IMR-90 (cell line): ENCODE measurements at regions not wholly inside any gene's neighbourhood (a gene's known extent, or its start where the extent isn't known, plus 50 kb on each side); places are given as distances from the start of the nearest gene placed in this dataset.

ENCODE experiments used
- ATAC-seq: fragments of 200-7000 bp; cut with Tn5 transposase; 2 replicates; pipeline ENCODE4 v1.9.1; 2020; ENCODE audit warnings: low read depth, mild to moderate bottlenecking, moderate library complexity
- BruUV-seq: library from RNA; stranded (reverse); fragments of 400-500 nt; replicated peaks from 2 replicates; lab custom pipeline; 2021; lab: Mats Ljungman, UMichigan
- CTCF ChIA-PET: fragments of 300-600 bp; formaldehyde crosslinking; extraction: SDS; loops from one replicate; lab custom pipeline; 2021; ENCODE audit warnings: antibody characterized with exemption; lab: Yijun Ruan, JAX
- POLR2A ChIA-PET: fragments of 300-600 bp; sonication (Branson Sonifier 250); formaldehyde crosslinking; loops from one replicate; lab custom pipeline; 2022; ENCODE audit warnings: antibody characterized with exemption; ENCODE audit not compliant: unreplicated experiment; lab: Charles Lee
- DNase-seq: peaks from one replicate; pipeline ENCODE4 v3.0.0; 2013
- H2AFZ ChIP-seq: replicated peaks from 2 replicates; pipeline ENCODE3; 2013; ENCODE audit warnings: low read length, mild to moderate bottlenecking; ENCODE audit not compliant: poor library complexity
- H2AK5ac ChIP-seq: 2 replicates; pipeline ENCODE4 v1.6.1; 2013; ENCODE audit warnings: low read depth, low read length, inconsistent platforms
- H2AK9ac ChIP-seq: replicated peaks from 2 replicates; pipeline ENCODE3; 2013; ENCODE audit warnings: mild to moderate bottlenecking, low read depth, low read length, moderate library complexity; ENCODE audit not compliant: poor library complexity
- H2BK120ac ChIP-seq: 2 replicates; pipeline ENCODE4 v1.6.1; 2013; ENCODE audit warnings: low read depth, low read length, inconsistent platforms
- H2BK15ac ChIP-seq: 3 replicates; pipeline ENCODE4 v1.6.1; 2013; ENCODE audit warnings: low read depth, low read length, inconsistent platforms
- H2BK20ac ChIP-seq: 2 replicates; pipeline ENCODE4 v1.6.1; 2013; ENCODE audit warnings: low read depth, mild to moderate bottlenecking, inconsistent platforms, low read length, moderate library complexity
- H2BK5ac ChIP-seq: 2 replicates; pipeline ENCODE4 v1.6.1; 2013; ENCODE audit warnings: mild to moderate bottlenecking, low read depth, low read length, inconsistent platforms; ENCODE audit not compliant: poor library complexity, severe bottlenecking
- H3K14ac ChIP-seq: replicated peaks from 2 replicates; pipeline ENCODE4 v1.6.1; 2013; ENCODE audit warnings: low read depth, low read length, inconsistent platforms
- H3K18ac ChIP-seq: 2 replicates; pipeline ENCODE4 v1.6.1; 2013; ENCODE audit warnings: low read depth, low read length, control low read depth
- H3K23ac ChIP-seq: 2 replicates; pipeline ENCODE4 v1.6.1; 2013; ENCODE audit warnings: low read depth, low read length, inconsistent platforms
- H3K27ac ChIP-seq: 2 replicates; pipeline ENCODE4 v1.5.1; 2013; ENCODE audit warnings: mild to moderate bottlenecking, control low read depth, low read length; ENCODE audit not compliant: insufficient read depth
- H3K27me3 ChIP-seq: 2 replicates; pipeline ENCODE4 v1.6.1; 2013; ENCODE audit warnings: low read length; ENCODE audit not compliant: control insufficient read depth, insufficient read depth
- H3K36me3 ChIP-seq: 2 replicates; pipeline ENCODE4 v1.6.1; 2013; ENCODE audit warnings: low read length, mixed read lengths; ENCODE audit not compliant: control insufficient read depth, insufficient read depth
- H3K4ac ChIP-seq: 2 replicates; pipeline ENCODE4 v1.6.1; 2013; ENCODE audit warnings: low read depth, low read length, inconsistent platforms
- H3K4me1 ChIP-seq: 2 replicates; pipeline ENCODE4 v1.6.1; 2013; ENCODE audit warnings: low read length, mixed read lengths; ENCODE audit not compliant: control insufficient read depth, insufficient read depth
- H3K4me2 ChIP-seq: 2 replicates; pipeline ENCODE4 v1.6.1; 2013; ENCODE audit warnings: low read depth, mild to moderate bottlenecking, control low read depth, low read length, moderate library complexity
- H3K4me3 ChIP-seq: 2 replicates; pipeline ENCODE4 v1.5.1; 2013; ENCODE audit warnings: low read depth, mild to moderate bottlenecking, control low read depth, low read length, moderate library complexity; ENCODE audit not compliant: insufficient read depth
- H3K56ac ChIP-seq: 2 replicates; pipeline ENCODE4 v1.6.1; 2013; ENCODE audit warnings: low read length, inconsistent platforms; ENCODE audit not compliant: insufficient read depth; ENCODE audit errors: extremely low read depth
- H3K79me1 ChIP-seq, 2 experiments: 2 replicates each; pipeline ENCODE4 v1.6.1; 2013; ENCODE audit warnings: low read length in 2 of 2, inconsistent platforms in 1 of 2, low read depth in 1 of 2
- H3K9ac ChIP-seq: 2 replicates; pipeline ENCODE4 v1.6.1; 2013; ENCODE audit warnings: low read depth, low read length, control low read depth
- H3K9me1 ChIP-seq: 2 replicates; pipeline ENCODE4 v1.6.1; 2013; ENCODE audit warnings: low read length, inconsistent platforms; ENCODE audit not compliant: insufficient read depth
- H3K9me3 ChIP-seq: 2 replicates; pipeline ENCODE4 v1.6.1; 2013; ENCODE audit warnings: low read length; ENCODE audit not compliant: control insufficient read depth, insufficient read depth
- H4K20me1 ChIP-seq: 2 replicates; pipeline ENCODE4 v1.6.1; 2013; ENCODE audit warnings: low read length, inconsistent platforms; ENCODE audit not compliant: insufficient read depth
- H4K5ac ChIP-seq: 2 replicates; pipeline ENCODE4 v1.6.1; 2013; ENCODE audit warnings: mild to moderate bottlenecking, low read depth, low read length, control low read depth
- H4K8ac ChIP-seq, 2 experiments: 2 replicates each; pipeline ENCODE4 v1.6.1; 2013; ENCODE audit warnings: low read depth in 2 of 2, low read length in 2 of 2, control low read depth in 1 of 2, inconsistent platforms in 1 of 2
- H4K91ac ChIP-seq: 2 replicates; pipeline ENCODE4 v1.6.1; 2013; ENCODE audit warnings: low read depth, low read length, inconsistent platforms; ENCODE audit not compliant: insufficient read depth
- BHLHE40 ChIP-seq: fragments of 150-350 bp; IDR thresholded peaks from 2 replicates; pipeline ENCODE4 v1.6.1; 2016; ENCODE audit warnings: mild to moderate bottlenecking, low read depth, low read length
- CEBPB ChIP-seq: IDR thresholded peaks from 2 replicates; pipeline ENCODE4 v1.6.1; 2012; ENCODE audit warnings: low read depth, low read length, improper control_type of control experiment
- CHD1 ChIP-seq: IDR thresholded peaks from 2 replicates; pipeline ENCODE4 v1.6.1; 2012; ENCODE audit warnings: low read depth, low read length, improper control_type of control experiment
- ELK1 ChIP-seq: fragments of 150-350 bp; IDR thresholded peaks from 2 replicates; pipeline ENCODE4 v1.6.1; 2016; ENCODE audit warnings: low read depth, mild to moderate bottlenecking, low read length, moderate library complexity, borderline replicate concordance
- FOS ChIP-seq: fragments of 150-350 bp; IDR thresholded peaks from 2 replicates; pipeline ENCODE4 v1.6.1; 2016; ENCODE audit warnings: low read depth, low read length
- MAFK ChIP-seq: IDR thresholded peaks from 2 replicates; pipeline ENCODE4 v1.6.1; 2012; ENCODE audit warnings: low read depth, low read length, improper control_type of control experiment
- MAZ ChIP-seq: IDR thresholded peaks from 2 replicates; pipeline ENCODE4 v1.6.1; 2012; ENCODE audit warnings: low read depth, mild to moderate bottlenecking, low read length, improper control_type of control experiment, moderate library complexity, borderline replicate concordance
- MXI1 ChIP-seq: IDR thresholded peaks from 2 replicates; pipeline ENCODE4 v1.6.1; 2012; ENCODE audit warnings: low read depth, mild to moderate bottlenecking, low read length, moderate library complexity, borderline replicate concordance
- NFE2L2 ChIP-seq: fragments of 150-350 bp; IDR thresholded peaks from 2 replicates; pipeline ENCODE4 v1.6.1; 2016; ENCODE audit warnings: low read depth, mild to moderate bottlenecking, low read length
- POLR2A ChIP-seq: IDR thresholded peaks from 2 replicates; pipeline ENCODE4 v1.6.1; 2012; ENCODE audit warnings: mild to moderate bottlenecking, low read depth, low read length
- RAD21 ChIP-seq: IDR thresholded peaks from 2 replicates; pipeline ENCODE4 v1.6.1; 2012; ENCODE audit warnings: low read length, improper control_type of control experiment
- RCOR1 ChIP-seq: IDR thresholded peaks from 2 replicates; pipeline ENCODE4 v1.6.1; 2012; ENCODE audit warnings: mild to moderate bottlenecking, low read length, improper control_type of control experiment; ENCODE audit not compliant: insufficient replicate concordance
- RFX5 ChIP-seq: IDR thresholded peaks from 2 replicates; pipeline ENCODE4 v1.8.0; 2012; ENCODE audit warnings: low read depth, mild to moderate bottlenecking, low read length, moderate library complexity
- SMC3 ChIP-seq: fragments of 150-350 bp; IDR thresholded peaks from 2 replicates; pipeline ENCODE4 v1.6.1; 2016; ENCODE audit warnings: low read depth, mild to moderate bottlenecking, antibody characterized with exemption, low read length, moderate library complexity
- USF2 ChIP-seq: fragments of 150-350 bp; IDR thresholded peaks from 2 replicates; pipeline ENCODE4 v1.6.1; 2017; ENCODE audit warnings: mild to moderate bottlenecking, antibody characterized with exemption, low read length, low read depth
- WGBS, 2 experiments: methylation state at CpG; one replicate each; pipeline versions ENCODE4 v1.1.5 to v1.1.7; 2013; ENCODE audit warnings: missing lambda C conversion rate in 2 of 2; ENCODE audit not compliant: insufficient read length in 1 of 2; ENCODE audit errors: extremely low coverage in 2 of 2; 5-methylcytosine and 5-hydroxymethylcytosine counted together
- dilution Hi-C: fragments of 300-500 bp; cut with HindIII; formaldehyde crosslinking; loops from one replicate; pipeline ENCODE4 v1.14.3; 2018; ENCODE audit warnings: low sequenced_read_pairs; ENCODE audit not compliant: unreplicated experiment
- in situ Hi-C: fragments of 300-500 bp; cut with MboI; formaldehyde crosslinking; loops from 3 replicates; pipeline ENCODE4 v1.14.3; 2019; ENCODE audit warnings: low sequenced_read_pairs, inconsistent platforms, mixed read lengths
- intact Hi-C: fragments of 100-400 bp; cut with micrococcal nuclease; formaldehyde crosslinking; loops from 2 replicates; pipeline ENCODE4 v1.10.0; 2022
- TF ChIP-seq, protein P1 (sequence below): conservative IDR thresholded peaks from 2 replicates; pipeline ENCODE4 v1.5.1; 2012; ENCODE audit warnings: mild to moderate bottlenecking, low read depth, low read length, improper control_type of control experiment

GRCh38 chr14:90461425-90461824 is 64.6 kb downstream of the CALM1 start:
- no peak overlapping the region for H3K4me2 ChIP-seq
- H3K36me3 ChIP-seq = no peaks in the 10 kb centered on the region
- H3K4ac ChIP-seq = no peak overlapping the region
- ChIA-PET CTCF (no interaction called here), POLR2A (no interaction called here)
- no peaks in the 10 kb centered on the region for H4K20me1 ChIP-seq
- TF ChIP-seq MXI1 = no peak
- no peak for TF ChIP-seq ELK1
- TF ChIP-seq MAZ = no peak
- no peak for TF ChIP-seq RFX5
- no peak for TF ChIP-seq CHD1
- no peak for TF ChIP-seq SMC3
- no peak for TF ChIP-seq USF2
- TF ChIP-seq POLR2A = no peak
- no peak for TF ChIP-seq BHLHE40
- TF ChIP-seq MAFK = no peak
- TF ChIP-seq, protein P1, sequence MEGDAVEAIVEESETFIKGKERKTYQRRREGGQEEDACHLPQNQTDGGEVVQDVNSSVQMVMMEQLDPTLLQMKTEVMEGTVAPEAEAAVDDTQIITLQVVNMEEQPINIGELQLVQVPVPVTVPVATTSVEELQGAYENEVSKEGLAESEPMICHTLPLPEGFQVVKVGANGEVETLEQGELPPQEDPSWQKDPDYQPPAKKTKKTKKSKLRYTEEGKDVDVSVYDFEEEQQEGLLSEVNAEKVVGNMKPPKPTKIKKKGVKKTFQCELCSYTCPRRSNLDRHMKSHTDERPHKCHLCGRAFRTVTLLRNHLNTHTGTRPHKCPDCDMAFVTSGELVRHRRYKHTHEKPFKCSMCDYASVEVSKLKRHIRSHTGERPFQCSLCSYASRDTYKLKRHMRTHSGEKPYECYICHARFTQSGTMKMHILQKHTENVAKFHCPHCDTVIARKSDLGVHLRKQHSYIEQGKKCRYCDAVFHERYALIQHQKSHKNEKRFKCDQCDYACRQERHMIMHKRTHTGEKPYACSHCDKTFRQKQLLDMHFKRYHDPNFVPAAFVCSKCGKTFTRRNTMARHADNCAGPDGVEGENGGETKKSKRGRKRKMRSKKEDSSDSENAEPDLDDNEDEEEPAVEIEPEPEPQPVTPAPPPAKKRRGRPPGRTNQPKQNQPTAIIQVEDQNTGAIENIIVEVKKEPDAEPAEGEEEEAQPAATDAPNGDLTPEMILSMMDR = no peak
- TF ChIP-seq RAD21 = no peak
- TF ChIP-seq FOS = no peak
- no peak for TF ChIP-seq NFE2L2
- TF ChIP-seq RCOR1 = no peak
- no peak for TF ChIP-seq CEBPB
- no peaks in the 10 kb centered on the region for H3K9me1 ChIP-seq
- dilution Hi-C loops (no loop called here), intact Hi-C loops (no loop called here), in situ Hi-C loops (no loop called here)
- H3K27me3 ChIP-seq = peaks cover 24% of the 10 kb centered on the region
- H3K18ac ChIP-seq = no peak overlapping the region
- H3K56ac ChIP-seq = no peak overlapping the region
- no peak overlapping the region for H2BK20ac ChIP-seq
- no peak overlapping the region for H4K5ac ChIP-seq
- H4K91ac ChIP-seq = no peak overlapping the region
- H3K9me3 ChIP-seq = no peaks in the 10 kb centered on the region
- 69% methylated on average over 2 of the region's 6 CpGs; no CpG with 5 or more reads in 1 of the 2 experiments for WGBS, 2 experiments
- H3K27ac ChIP-seq = no peak overlapping the region
- H2BK5ac ChIP-seq = no peak overlapping the region
- H2AK5ac ChIP-seq = no peak overlapping the region
- H4K8ac ChIP-seq = no peak overlapping the region
- H3K14ac ChIP-seq = no peak overlapping the region
- no peaks in the 10 kb centered on the region for H3K4me1 ChIP-seq
- H2BK120ac ChIP-seq = no peak overlapping the region
- H3K4me3 ChIP-seq = no peak overlapping the region
- no peak overlapping the region for H3K23ac ChIP-seq
- BruUV-seq = no TSS peak
- DNase-seq = no peak
- no peak overlapping the region for H3K9ac ChIP-seq
- H3K79me1 ChIP-seq = no peaks in the 10 kb centered on the region
- no peak overlapping the region for H2AFZ ChIP-seq
- no peak overlapping the region for H2AK9ac ChIP-seq
- no peak for ATAC-seq
- no peak overlapping the region for H2BK15ac ChIP-seq
